ENCODE measurements at regions not wholly inside any gene's neighbourhood (a gene's known extent, or its start where the extent isn't known, plus 50 kb on each side); places are given as distances from the start of the nearest gene placed in this dataset.

- no peak for TF ChIP-seq TCF12 (IDR thresholded peaks at IDR 0.05; ENCODE audit: low read depth)
Measured at GRCh38 chr2:84299211-84299775, 159.8 kb downstream of the SUCLG1 start.

GRCh38 chr2:84297155-84297554 is 161.9 kb downstream of the SUCLG1 start:
- TF ChIP-seq EP300 (IDR thresholded peaks at IDR 0.05; ENCODE audit: borderline replicate concordance) (no peak), RAD21 (IDR thresholded peaks at IDR 0.05; ENCODE audit: low read depth) (no peak), TAF1 (IDR thresholded peaks at IDR 0.05; ENCODE audit: low read depth) (no peak), FOXM1 (IDR thresholded peaks at IDR 0.05; ENCODE audit: borderline replicate concordance, low read depth) (no peak), CREB1 (IDR thresholded peaks at IDR 0.05; ENCODE audit: low read depth) (no peak), TEAD4 (IDR thresholded peaks at IDR 0.05) (0 out of 2 replicates have a peak, but pooled peaks have one; percentile 22), YY1 (IDR thresholded peaks at IDR 0.05; ENCODE audit: low read depth) (no peak)

GRCh38 chr2:84293791-84294380 is 165.2 kb downstream of the SUCLG1 start:
- TF ChIP-seq TEAD4 (IDR thresholded peaks at IDR 0.05) (no peak), ZBTB7A (IDR thresholded peaks at IDR 0.05; ENCODE audit: low read depth) (no peak), TCF12 (IDR thresholded peaks at IDR 0.05; ENCODE audit: low read depth) (no peak), EP300 (IDR thresholded peaks at IDR 0.05; ENCODE audit: borderline replicate concordance) (no peak), EGR1 (IDR thresholded peaks at IDR 0.05) (no peak), TAF1 (IDR thresholded peaks at IDR 0.05; ENCODE audit: low read depth) (no peak), NFIC (IDR thresholded peaks at IDR 0.05) (no peak), CEBPB (IDR thresholded peaks at IDR 0.05) (no peak), FOXM1 (IDR thresholded peaks at IDR 0.05; ENCODE audit: borderline replicate concordance, low read depth) (no peak), RAD21 (IDR thresholded peaks at IDR 0.05; ENCODE audit: low read depth) (no peak), YY1 (IDR thresholded peaks at IDR 0.05; ENCODE audit: low read depth) (no peak), CREB1 (IDR thresholded peaks at IDR 0.05; ENCODE audit: low read depth) (no peak)
- TF ChIP-seq, protein P1, sequence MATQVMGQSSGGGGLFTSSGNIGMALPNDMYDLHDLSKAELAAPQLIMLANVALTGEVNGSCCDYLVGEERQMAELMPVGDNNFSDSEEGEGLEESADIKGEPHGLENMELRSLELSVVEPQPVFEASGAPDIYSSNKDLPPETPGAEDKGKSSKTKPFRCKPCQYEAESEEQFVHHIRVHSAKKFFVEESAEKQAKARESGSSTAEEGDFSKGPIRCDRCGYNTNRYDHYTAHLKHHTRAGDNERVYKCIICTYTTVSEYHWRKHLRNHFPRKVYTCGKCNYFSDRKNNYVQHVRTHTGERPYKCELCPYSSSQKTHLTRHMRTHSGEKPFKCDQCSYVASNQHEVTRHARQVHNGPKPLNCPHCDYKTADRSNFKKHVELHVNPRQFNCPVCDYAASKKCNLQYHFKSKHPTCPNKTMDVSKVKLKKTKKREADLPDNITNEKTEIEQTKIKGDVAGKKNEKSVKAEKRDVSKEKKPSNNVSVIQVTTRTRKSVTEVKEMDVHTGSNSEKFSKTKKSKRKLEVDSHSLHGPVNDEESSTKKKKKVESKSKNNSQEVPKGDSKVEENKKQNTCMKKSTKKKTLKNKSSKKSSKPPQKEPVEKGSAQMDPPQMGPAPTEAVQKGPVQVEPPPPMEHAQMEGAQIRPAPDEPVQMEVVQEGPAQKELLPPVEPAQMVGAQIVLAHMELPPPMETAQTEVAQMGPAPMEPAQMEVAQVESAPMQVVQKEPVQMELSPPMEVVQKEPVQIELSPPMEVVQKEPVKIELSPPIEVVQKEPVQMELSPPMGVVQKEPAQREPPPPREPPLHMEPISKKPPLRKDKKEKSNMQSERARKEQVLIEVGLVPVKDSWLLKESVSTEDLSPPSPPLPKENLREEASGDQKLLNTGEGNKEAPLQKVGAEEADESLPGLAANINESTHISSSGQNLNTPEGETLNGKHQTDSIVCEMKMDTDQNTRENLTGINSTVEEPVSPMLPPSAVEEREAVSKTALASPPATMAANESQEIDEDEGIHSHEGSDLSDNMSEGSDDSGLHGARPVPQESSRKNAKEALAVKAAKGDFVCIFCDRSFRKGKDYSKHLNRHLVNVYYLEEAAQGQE (IDR thresholded peaks at IDR 0.05; ENCODE audit: low read depth): no peak
- TF ChIP-seq, protein P2, sequence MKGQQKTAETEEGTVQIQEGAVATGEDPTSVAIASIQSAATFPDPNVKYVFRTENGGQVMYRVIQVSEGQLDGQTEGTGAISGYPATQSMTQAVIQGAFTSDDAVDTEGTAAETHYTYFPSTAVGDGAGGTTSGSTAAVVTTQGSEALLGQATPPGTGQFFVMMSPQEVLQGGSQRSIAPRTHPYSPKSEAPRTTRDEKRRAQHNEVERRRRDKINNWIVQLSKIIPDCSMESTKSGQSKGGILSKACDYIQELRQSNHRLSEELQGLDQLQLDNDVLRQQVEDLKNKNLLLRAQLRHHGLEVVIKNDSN (IDR thresholded peaks at IDR 0.05): no peak
- TF ChIP-seq, protein P3, sequence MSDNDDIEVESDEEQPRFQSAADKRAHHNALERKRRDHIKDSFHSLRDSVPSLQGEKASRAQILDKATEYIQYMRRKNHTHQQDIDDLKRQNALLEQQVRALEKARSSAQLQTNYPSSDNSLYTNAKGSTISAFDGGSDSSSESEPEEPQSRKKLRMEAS (IDR thresholded peaks at IDR 0.05): no peak

DNA sequence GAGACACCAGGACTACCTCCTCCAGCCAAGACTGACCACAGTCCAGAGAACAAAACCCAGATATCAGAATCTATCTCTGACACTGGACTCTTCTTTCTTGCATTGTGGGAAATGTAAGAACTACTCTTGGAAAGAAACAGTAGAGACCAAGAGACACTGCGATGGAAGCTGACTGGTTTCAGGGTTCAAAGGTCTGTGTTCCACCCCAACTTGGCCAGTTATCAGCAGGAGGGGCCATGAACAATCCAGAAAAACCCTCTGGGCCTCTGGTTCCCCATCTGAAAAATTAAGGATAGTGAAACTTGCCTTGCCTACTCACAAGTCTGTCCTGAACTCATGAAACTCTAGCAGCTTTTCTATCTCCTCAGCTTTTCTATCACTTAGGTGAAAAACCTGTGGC is 166.5 kb downstream of the SUCLG1 start:
- TF ChIP-seq TEAD4 (IDR thresholded peaks at IDR 0.05): no peak
- no peak for TF ChIP-seq YY1 (IDR thresholded peaks at IDR 0.05; ENCODE audit: low read depth)
- TF ChIP-seq, protein P1 (IDR thresholded peaks at IDR 0.05; ENCODE audit: low read depth): no peak
- no peak for TF ChIP-seq NFIC (IDR thresholded peaks at IDR 0.05)
- no peak for TF ChIP-seq FOXM1 (IDR thresholded peaks at IDR 0.05; ENCODE audit: borderline replicate concordance, low read depth)
- no peak for TF ChIP-seq CEBPB (IDR thresholded peaks at IDR 0.05)
- no peak for TF ChIP-seq EGR1 (IDR thresholded peaks at IDR 0.05)
- no peak for TF ChIP-seq CREB1 (IDR thresholded peaks at IDR 0.05; ENCODE audit: low read depth)
- TF ChIP-seq ZBTB7A (IDR thresholded peaks at IDR 0.05; ENCODE audit: low read depth): no peak

DNA sequence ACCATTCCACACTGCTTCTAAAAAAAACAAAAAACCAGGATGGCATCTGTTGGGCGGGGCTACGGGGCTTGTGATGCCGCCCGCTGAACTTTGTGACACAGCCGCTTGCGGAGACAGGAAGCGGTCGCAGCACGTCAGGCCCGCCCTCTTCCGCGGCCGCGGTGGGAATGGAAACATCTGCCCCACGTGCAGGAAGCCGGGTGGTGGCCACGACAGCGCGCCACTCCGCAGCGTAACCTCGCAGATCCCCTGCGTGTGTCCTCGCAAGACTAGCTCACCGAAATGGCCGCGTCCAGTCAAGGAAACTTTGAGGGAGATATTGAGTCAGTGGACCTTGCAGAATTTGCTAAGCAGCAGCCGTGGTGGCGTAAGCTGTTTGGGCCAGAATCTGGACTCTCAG is 168.5 kb downstream of the SUCLG1 start:
- no peak for TF ChIP-seq TCF12 (IDR thresholded peaks at IDR 0.05; ENCODE audit: low read depth)
- TF ChIP-seq YY1 (IDR thresholded peaks at IDR 0.05; ENCODE audit: low read depth): no peak
- TF ChIP-seq, protein P2 (IDR thresholded peaks at IDR 0.05): no peak
- TF ChIP-seq ZBTB7A (IDR thresholded peaks at IDR 0.05; ENCODE audit: low read depth): no peak
- no peak for TF ChIP-seq TEAD4 (IDR thresholded peaks at IDR 0.05)
- TF ChIP-seq EGR1 (IDR thresholded peaks at IDR 0.05): no peak
- TF ChIP-seq RAD21 (IDR thresholded peaks at IDR 0.05; ENCODE audit: low read depth): no peak
- no peak for TF ChIP-seq CREB1 (IDR thresholded peaks at IDR 0.05; ENCODE audit: low read depth)
- TF ChIP-seq, protein P1 (IDR thresholded peaks at IDR 0.05; ENCODE audit: low read depth): no peak
- TF ChIP-seq CEBPB (IDR thresholded peaks at IDR 0.05): no peak
- TF ChIP-seq FOXM1 (IDR thresholded peaks at IDR 0.05; ENCODE audit: borderline replicate concordance, low read depth): no peak
- no peak for TF ChIP-seq TAF1 (IDR thresholded peaks at IDR 0.05; ENCODE audit: low read depth)
- TF ChIP-seq, protein P3 (IDR thresholded peaks at IDR 0.05): no peak
- TF ChIP-seq NFIC (IDR thresholded peaks at IDR 0.05): no peak
- no peak for TF ChIP-seq EP300 (IDR thresholded peaks at IDR 0.05; ENCODE audit: borderline replicate concordance)
